ENCODE measurements at regions not wholly inside any gene's neighbourhood (a gene's known extent, or its start where the extent isn't known, plus 50 kb on each side); places are given as distances from the start of the nearest gene placed in this dataset.

DNA sequence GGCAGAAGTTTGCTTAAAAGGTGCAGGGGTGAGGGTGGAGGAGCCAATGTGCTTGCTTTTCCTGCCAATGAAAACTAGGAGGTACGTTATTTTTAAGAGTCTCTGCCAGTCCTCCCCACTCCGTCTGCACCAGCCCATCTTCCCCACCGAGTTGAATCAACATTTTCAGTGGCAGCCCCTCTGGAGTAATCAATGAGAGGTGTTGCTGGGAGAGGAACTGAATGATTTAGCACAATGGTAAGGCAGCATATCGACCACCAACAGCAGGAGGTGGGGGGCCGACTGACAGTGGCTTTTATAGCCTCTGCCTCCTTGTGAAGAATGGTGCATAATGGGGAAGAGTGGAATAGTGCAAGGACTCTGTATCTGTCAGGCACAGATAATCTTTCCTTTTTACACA, 1465.0 kb upstream of the GOT2 start:
- Histone ChIP-seq H3K27ac (ENCODE audit: low read length) (no peak overlapping the region), H3K9ac (ENCODE audit: low read length) (no peak overlapping the region), H3K9me2 (ENCODE audit: insufficient read depth, low read length) (no peaks in the 10 kb centered on the region), H3K4me3 (ENCODE audit: low read length) (no peak overlapping the region), H3F3A (ENCODE audit: insufficient read depth, low read length, poor library complexity, severe bottlenecking) (no peaks in the 10 kb centered on the region), H3K9me3 (ENCODE audit: low read length) (no peaks in the 10 kb centered on the region), H4K20me1 (ENCODE audit: insufficient read depth) (no peaks in the 10 kb centered on the region), H2AFZ (ENCODE audit: low read depth, low read length) (no peak overlapping the region), H3K4me2 (ENCODE audit: low read length) (no peak overlapping the region), H3K79me2 (replicated peaks; ENCODE audit: insufficient read depth, low read length) (no peaks in the 10 kb centered on the region), H3K36me3 (ENCODE audit: insufficient read depth, low read length) (no peaks in the 10 kb centered on the region), H3K27me3 (ENCODE audit: insufficient read depth, low read depth, low read length) (no peaks in the 10 kb centered on the region)
- TF ChIP-seq TAF1 (IDR thresholded peaks at IDR 0.05; ENCODE audit: low read depth) (no peak), RAD21 (conservative IDR thresholded peaks at IDR 0.05) (no peak), EP300 (conservative IDR thresholded peaks at IDR 0.05; ENCODE audit: poor library complexity, severe bottlenecking) (no peak), SMC3 (conservative IDR thresholded peaks at IDR 0.05; ENCODE audit: poor library complexity) (no peak)
- TF ChIP-seq, protein P1, sequence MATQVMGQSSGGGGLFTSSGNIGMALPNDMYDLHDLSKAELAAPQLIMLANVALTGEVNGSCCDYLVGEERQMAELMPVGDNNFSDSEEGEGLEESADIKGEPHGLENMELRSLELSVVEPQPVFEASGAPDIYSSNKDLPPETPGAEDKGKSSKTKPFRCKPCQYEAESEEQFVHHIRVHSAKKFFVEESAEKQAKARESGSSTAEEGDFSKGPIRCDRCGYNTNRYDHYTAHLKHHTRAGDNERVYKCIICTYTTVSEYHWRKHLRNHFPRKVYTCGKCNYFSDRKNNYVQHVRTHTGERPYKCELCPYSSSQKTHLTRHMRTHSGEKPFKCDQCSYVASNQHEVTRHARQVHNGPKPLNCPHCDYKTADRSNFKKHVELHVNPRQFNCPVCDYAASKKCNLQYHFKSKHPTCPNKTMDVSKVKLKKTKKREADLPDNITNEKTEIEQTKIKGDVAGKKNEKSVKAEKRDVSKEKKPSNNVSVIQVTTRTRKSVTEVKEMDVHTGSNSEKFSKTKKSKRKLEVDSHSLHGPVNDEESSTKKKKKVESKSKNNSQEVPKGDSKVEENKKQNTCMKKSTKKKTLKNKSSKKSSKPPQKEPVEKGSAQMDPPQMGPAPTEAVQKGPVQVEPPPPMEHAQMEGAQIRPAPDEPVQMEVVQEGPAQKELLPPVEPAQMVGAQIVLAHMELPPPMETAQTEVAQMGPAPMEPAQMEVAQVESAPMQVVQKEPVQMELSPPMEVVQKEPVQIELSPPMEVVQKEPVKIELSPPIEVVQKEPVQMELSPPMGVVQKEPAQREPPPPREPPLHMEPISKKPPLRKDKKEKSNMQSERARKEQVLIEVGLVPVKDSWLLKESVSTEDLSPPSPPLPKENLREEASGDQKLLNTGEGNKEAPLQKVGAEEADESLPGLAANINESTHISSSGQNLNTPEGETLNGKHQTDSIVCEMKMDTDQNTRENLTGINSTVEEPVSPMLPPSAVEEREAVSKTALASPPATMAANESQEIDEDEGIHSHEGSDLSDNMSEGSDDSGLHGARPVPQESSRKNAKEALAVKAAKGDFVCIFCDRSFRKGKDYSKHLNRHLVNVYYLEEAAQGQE (IDR thresholded peaks at IDR 0.05; ENCODE audit: borderline replicate concordance) = no peak

DNA sequence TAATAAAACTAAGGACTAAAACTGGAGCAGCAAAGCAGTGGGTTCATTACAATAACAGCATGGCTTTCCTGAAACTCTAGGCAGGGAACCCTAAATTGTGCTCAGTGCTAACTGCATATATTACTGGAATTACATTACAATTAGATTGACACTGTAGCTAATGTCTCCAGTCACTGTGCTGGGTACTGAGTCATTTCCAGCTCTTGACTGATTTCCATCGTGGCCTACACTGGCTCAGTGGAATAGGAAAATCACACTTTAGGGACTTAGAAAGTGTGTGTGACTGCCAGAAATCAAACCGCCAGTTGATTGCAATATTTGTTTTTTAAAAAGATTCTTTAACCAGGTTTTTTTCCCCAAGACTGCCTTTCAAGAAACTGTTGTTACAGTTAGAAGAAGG, 1447.4 kb upstream of the GOT2 start:
- Histone ChIP-seq H3K27me3 (ENCODE audit: insufficient read depth, low read depth, low read length) (no peaks in the 10 kb centered on the region), H3K27ac (ENCODE audit: low read length) (no peak overlapping the region), H3K36me3 (ENCODE audit: insufficient read depth, low read length) (no peaks in the 10 kb centered on the region), H3K79me2 (replicated peaks; ENCODE audit: insufficient read depth, low read length) (no peaks in the 10 kb centered on the region), H3K4me2 (ENCODE audit: low read length) (no peak overlapping the region), H3F3A (ENCODE audit: insufficient read depth, low read length, poor library complexity, severe bottlenecking) (no peaks in the 10 kb centered on the region), H3K9me3 (ENCODE audit: low read length) (no peaks in the 10 kb centered on the region), H4K20me1 (ENCODE audit: insufficient read depth) (no peaks in the 10 kb centered on the region), H3K9me2 (ENCODE audit: insufficient read depth, low read length) (no peaks in the 10 kb centered on the region), H3K4me3 (ENCODE audit: low read length) (no peak overlapping the region), H3K9ac (ENCODE audit: low read length) (no peak overlapping the region), H2AFZ (ENCODE audit: low read depth, low read length) (no peak overlapping the region)
- TF ChIP-seq, protein P2, sequence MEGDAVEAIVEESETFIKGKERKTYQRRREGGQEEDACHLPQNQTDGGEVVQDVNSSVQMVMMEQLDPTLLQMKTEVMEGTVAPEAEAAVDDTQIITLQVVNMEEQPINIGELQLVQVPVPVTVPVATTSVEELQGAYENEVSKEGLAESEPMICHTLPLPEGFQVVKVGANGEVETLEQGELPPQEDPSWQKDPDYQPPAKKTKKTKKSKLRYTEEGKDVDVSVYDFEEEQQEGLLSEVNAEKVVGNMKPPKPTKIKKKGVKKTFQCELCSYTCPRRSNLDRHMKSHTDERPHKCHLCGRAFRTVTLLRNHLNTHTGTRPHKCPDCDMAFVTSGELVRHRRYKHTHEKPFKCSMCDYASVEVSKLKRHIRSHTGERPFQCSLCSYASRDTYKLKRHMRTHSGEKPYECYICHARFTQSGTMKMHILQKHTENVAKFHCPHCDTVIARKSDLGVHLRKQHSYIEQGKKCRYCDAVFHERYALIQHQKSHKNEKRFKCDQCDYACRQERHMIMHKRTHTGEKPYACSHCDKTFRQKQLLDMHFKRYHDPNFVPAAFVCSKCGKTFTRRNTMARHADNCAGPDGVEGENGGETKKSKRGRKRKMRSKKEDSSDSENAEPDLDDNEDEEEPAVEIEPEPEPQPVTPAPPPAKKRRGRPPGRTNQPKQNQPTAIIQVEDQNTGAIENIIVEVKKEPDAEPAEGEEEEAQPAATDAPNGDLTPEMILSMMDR (IDR thresholded peaks at IDR 0.05; ENCODE audit: poor library complexity, severe bottlenecking) = no peak
- TF ChIP-seq, protein P1 (IDR thresholded peaks at IDR 0.05; ENCODE audit: borderline replicate concordance) = no peak
- no peak for TF ChIP-seq RAD21 (conservative IDR thresholded peaks at IDR 0.05)
- no peak for TF ChIP-seq EZH2 (IDR thresholded peaks at IDR 0.05; ENCODE audit: borderline replicate concordance, insufficient read depth, low read length, poor library complexity, severe bottlenecking)
- no peak for TF ChIP-seq TAF1 (IDR thresholded peaks at IDR 0.05; ENCODE audit: low read depth)
- no peak for TF ChIP-seq MXI1 (conservative IDR thresholded peaks at IDR 0.05; ENCODE audit: poor library complexity, severe bottlenecking)
- TF ChIP-seq SMC3 (conservative IDR thresholded peaks at IDR 0.05; ENCODE audit: poor library complexity) = no peak
- TF ChIP-seq EP300 (conservative IDR thresholded peaks at IDR 0.05; ENCODE audit: poor library complexity, severe bottlenecking) = no peak
- no peak for TF ChIP-seq POLR2AphosphoS5 (IDR thresholded peaks at IDR 0.05)

All from neural cell (in vitro differentiated cells).